Mammary epithelial cell (primary cell): ENCODE measurements at regions not wholly inside any gene's neighbourhood (a gene's known extent, or its start where the extent isn't known, plus 50 kb on each side); places are given as distances from the start of the nearest gene placed in this dataset.

Experiments used
- EZH2 ChIP-seq: IDR thresholded peaks from 2 replicates; pipeline ENCODE4 v1.6.1; 2012; ENCODE audit warnings: low read length, inconsistent platforms, borderline replicate concordance
- TF ChIP-seq, protein P1 (sequence below), 2 donors: IDR thresholded peaks in 1 of 2; conservative IDR thresholded peaks in 1 of 2; 2 replicates each; pipeline ENCODE4 v1.5.1; 2011 to 2012; ENCODE audit warnings: inconsistent platforms in 2 of 2, low read length in 2 of 2, mild to moderate bottlenecking in 2 of 2, control low read depth in 1 of 2, low read depth in 1 of 2; ENCODE audit not compliant: insufficient read depth in 1 of 2; ENCODE audit errors: extremely low read depth in 1 of 2

DNA sequence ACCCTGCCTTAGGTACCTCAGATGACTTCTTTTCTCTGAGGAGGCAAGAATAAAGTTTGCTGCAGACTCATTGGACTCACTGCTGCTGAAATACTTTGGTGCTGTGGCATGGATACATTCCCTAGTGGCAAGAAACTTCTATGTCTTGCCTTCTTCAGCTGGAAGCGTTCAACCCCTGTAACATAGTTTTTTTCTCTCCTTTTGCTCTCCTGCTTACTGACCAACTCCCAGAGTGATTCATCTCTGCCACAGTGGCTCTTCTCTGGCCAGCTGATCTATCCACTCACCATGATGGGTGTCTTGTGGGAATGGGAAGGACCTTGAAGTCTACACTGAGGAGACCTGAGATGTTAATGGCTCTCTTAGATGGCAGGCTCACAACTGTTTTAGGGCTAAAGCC is 309.3 kb upstream of the LRRTM4 start:
- TF ChIP-seq, protein P1, sequence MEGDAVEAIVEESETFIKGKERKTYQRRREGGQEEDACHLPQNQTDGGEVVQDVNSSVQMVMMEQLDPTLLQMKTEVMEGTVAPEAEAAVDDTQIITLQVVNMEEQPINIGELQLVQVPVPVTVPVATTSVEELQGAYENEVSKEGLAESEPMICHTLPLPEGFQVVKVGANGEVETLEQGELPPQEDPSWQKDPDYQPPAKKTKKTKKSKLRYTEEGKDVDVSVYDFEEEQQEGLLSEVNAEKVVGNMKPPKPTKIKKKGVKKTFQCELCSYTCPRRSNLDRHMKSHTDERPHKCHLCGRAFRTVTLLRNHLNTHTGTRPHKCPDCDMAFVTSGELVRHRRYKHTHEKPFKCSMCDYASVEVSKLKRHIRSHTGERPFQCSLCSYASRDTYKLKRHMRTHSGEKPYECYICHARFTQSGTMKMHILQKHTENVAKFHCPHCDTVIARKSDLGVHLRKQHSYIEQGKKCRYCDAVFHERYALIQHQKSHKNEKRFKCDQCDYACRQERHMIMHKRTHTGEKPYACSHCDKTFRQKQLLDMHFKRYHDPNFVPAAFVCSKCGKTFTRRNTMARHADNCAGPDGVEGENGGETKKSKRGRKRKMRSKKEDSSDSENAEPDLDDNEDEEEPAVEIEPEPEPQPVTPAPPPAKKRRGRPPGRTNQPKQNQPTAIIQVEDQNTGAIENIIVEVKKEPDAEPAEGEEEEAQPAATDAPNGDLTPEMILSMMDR (conservative IDR thresholded peaks at IDR 0.05 in 1 of 2, IDR thresholded peaks at IDR 0.05 in 1 of 2; ENCODE audit: extremely low read depth in 1 of 2, insufficient read depth in 1 of 2, low read depth in 1 of 2, low read length in 2 of 2), result no peak
- TF ChIP-seq EZH2, result no peak
